Mesendoderm (in vitro differentiated cells): ENCODE measurements at regions not wholly inside any gene's neighbourhood (a gene's known extent, or its start where the extent isn't known, plus 50 kb on each side); places are given as distances from the start of the nearest gene placed in this dataset.

Experiments used
- DNase-seq: peaks from one replicate; pipeline ENCODE4 v3.0.0; 2013
- H2AK5ac ChIP-seq: 2 replicates; pipeline ENCODE4 v1.6.1; 2013; ENCODE audit warnings: low read length, inconsistent platforms
- H2BK120ac ChIP-seq: 2 replicates; pipeline ENCODE4 v1.6.1; 2013; ENCODE audit warnings: low read depth, mild to moderate bottlenecking, low read length, moderate library complexity, mixed read lengths
- H2BK15ac ChIP-seq: replicated peaks from 2 replicates; pipeline ENCODE4 v1.6.1; 2013; ENCODE audit warnings: low read depth, mild to moderate bottlenecking, moderate library complexity
- H2BK5ac ChIP-seq: 2 replicates; pipeline ENCODE4 v1.6.1; 2013; ENCODE audit warnings: low read length, inconsistent platforms
- H3K18ac ChIP-seq: 2 replicates; pipeline ENCODE4 v1.6.1; 2013; ENCODE audit warnings: mild to moderate bottlenecking, low read length, mixed read lengths
- H3K23ac ChIP-seq: one replicate; pipeline ENCODE4 v1.6.1; 2013; ENCODE audit warnings: low read length
- H3K27ac ChIP-seq: 2 replicates; pipeline ENCODE4 v1.5.1; 2013; ENCODE audit warnings: low read depth, mild to moderate bottlenecking, inconsistent platforms, low read length, moderate library complexity
- H3K27me3 ChIP-seq: 2 replicates; pipeline ENCODE4 v1.6.1; 2013; ENCODE audit warnings: low read length, control low read depth, mild to moderate bottlenecking, inconsistent platforms; ENCODE audit not compliant: insufficient read depth, poor library complexity
- H3K36me3 ChIP-seq: 2 replicates; pipeline ENCODE4 v1.6.1; 2013; ENCODE audit warnings: low read length, inconsistent platforms; ENCODE audit not compliant: control insufficient read depth, insufficient read depth
- H3K4ac ChIP-seq: one replicate; pipeline ENCODE4 v1.6.1; 2013; ENCODE audit warnings: low read depth, mild to moderate bottlenecking, low read length, moderate library complexity
- H3K4me1 ChIP-seq: 2 replicates; pipeline ENCODE4 v1.6.1; 2013; ENCODE audit warnings: low read depth, low read length, inconsistent platforms; ENCODE audit not compliant: control insufficient read depth
- H3K4me2 ChIP-seq: 2 replicates; pipeline ENCODE4 v1.6.1; 2013; ENCODE audit warnings: low read length
- H3K4me3 ChIP-seq: 2 replicates; pipeline ENCODE4 v1.5.1; 2013; ENCODE audit warnings: mild to moderate bottlenecking, low read length
- H3K56ac ChIP-seq: one replicate; pipeline ENCODE4 v1.6.1; 2013; ENCODE audit warnings: low read length
- H3K79me1 ChIP-seq: 2 replicates; pipeline ENCODE4 v1.6.1; 2013; ENCODE audit warnings: low read length, inconsistent platforms
- H3K79me2 ChIP-seq: 2 replicates; pipeline ENCODE4 v1.6.1; 2013; ENCODE audit warnings: mild to moderate bottlenecking, low read length; ENCODE audit not compliant: control insufficient read depth, insufficient read depth
- H3K9ac ChIP-seq: 2 replicates; pipeline ENCODE4 v1.6.1; 2013; ENCODE audit warnings: low read length, inconsistent platforms
- H4K5ac ChIP-seq: one replicate; pipeline ENCODE4 v1.6.1; 2013; ENCODE audit warnings: low read length
- H4K8ac ChIP-seq: one replicate; pipeline ENCODE4 v1.6.1; 2013; ENCODE audit warnings: low read depth, mild to moderate bottlenecking, control low read depth, low read length, moderate library complexity
- WGBS: extraction: QIAGEN DNeasy Blood & Tissue Kit; methylation state at CpG from one replicate; pipeline ENCODE4 v1.1.7; 2013; ENCODE audit warnings: low lambda C conversion rate, missing lambda C conversion rate; ENCODE audit not compliant: insufficient coverage; ENCODE audit errors: extremely low coverage; 5-methylcytosine and 5-hydroxymethylcytosine counted together

DNA sequence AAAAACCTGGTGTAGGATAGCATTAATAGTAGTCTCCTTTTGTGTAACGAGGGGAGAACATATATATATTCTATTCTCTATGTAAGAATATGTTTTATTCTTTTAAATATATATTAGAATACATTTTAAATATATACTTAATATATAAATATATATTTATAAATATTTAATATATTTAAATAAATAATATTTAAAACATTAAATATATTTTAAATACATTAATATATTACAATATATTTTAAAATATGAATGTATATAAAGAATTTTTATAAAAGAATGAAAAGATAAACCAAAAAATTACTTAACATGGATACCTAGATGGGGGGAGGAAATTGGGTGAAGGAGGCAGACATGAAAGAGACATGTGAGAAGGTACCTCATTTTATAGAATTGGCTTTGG is 53.0 kb upstream of the ZNF831 start:
- H3K79me1 ChIP-seq: no peaks in the 10 kb centered on the region
- H2BK15ac ChIP-seq: no peak overlapping the region
- no peaks in the 10 kb centered on the region for H3K36me3 ChIP-seq
- no peak overlapping the region for H4K5ac ChIP-seq
- H2AK5ac ChIP-seq: no peak overlapping the region
- no peak overlapping the region for H3K4me3 ChIP-seq
- no peak overlapping the region for H3K56ac ChIP-seq
- no peaks in the 10 kb centered on the region for H3K79me2 ChIP-seq
- no peak overlapping the region for H4K8ac ChIP-seq
- no peak overlapping the region for H3K4ac ChIP-seq
- H3K4me2 ChIP-seq: no peak overlapping the region
- H3K4me1 ChIP-seq: no peaks in the 10 kb centered on the region
- H3K27ac ChIP-seq: no peak overlapping the region
- no peak for DNase-seq
- no peak overlapping the region for H3K23ac ChIP-seq
- no peak overlapping the region for H2BK120ac ChIP-seq
- no CpG with 5 or more reads among the region's 1 CpG for WGBS
- H3K27me3 ChIP-seq: no peaks in the 10 kb centered on the region
- no peak overlapping the region for H2BK5ac ChIP-seq
- H3K18ac ChIP-seq: no peak overlapping the region
- H3K9ac ChIP-seq: no peak overlapping the region

- H3K4me1 ChIP-seq: no peaks in the 10 kb centered on the region
These were observed 58.0 kb upstream of the ZNF831 start for GRCh38 chr20:59105581-59105980.

DNA sequence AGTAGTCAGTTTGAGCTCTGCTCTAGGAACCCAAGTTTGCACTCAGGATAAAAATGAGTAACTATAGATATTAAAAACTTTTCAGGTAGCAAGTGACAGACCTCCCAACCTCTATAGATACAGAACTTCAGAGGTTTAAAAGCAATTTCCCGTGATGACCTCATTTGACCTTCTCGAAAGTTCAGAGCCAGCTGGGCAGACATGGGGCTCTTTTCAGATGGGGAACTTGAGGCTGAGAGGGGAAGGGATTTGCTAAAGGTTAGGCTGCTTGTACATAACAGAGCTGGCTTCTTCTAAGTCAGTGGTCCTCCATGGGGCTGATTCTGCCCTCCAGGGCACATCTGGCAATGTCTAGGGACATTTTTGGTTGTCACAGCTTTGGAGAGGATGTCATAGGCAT is 58.8 kb upstream of the ZNF831 start:
- H3K4me1 ChIP-seq: no peaks in the 10 kb centered on the region
- no peaks in the 10 kb centered on the region for H3K79me2 ChIP-seq
- no peak overlapping the region for H3K4ac ChIP-seq
- H4K5ac ChIP-seq: no peak overlapping the region
- H3K4me3 ChIP-seq: no peak overlapping the region
- WGBS: no CpG with 5 or more reads among the region's 2 CpGs
- no peak for DNase-seq
- H3K79me1 ChIP-seq: no peaks in the 10 kb centered on the region
- no peak overlapping the region for H3K23ac ChIP-seq
- no peaks in the 10 kb centered on the region for H3K36me3 ChIP-seq
- H3K56ac ChIP-seq: no peak overlapping the region
- no peak overlapping the region for H2BK120ac ChIP-seq
- no peak overlapping the region for H3K4me2 ChIP-seq
- H2BK15ac ChIP-seq: no peak overlapping the region
- H4K8ac ChIP-seq: no peak overlapping the region
- no peak overlapping the region for H3K27ac ChIP-seq
- no peak overlapping the region for H2AK5ac ChIP-seq
- no peak overlapping the region for H2BK5ac ChIP-seq
- no peak overlapping the region for H3K18ac ChIP-seq
- H3K9ac ChIP-seq: no peak overlapping the region
- no peaks in the 10 kb centered on the region for H3K27me3 ChIP-seq

More at GRCh38 chr20:59105581-59105980, 58.0 kb upstream of the ZNF831 start:
- Histone ChIP-seq H3K56ac (no peak overlapping the region), H3K27ac (no peak overlapping the region), H2BK5ac (no peak overlapping the region), H3K9ac (no peak overlapping the region), H2BK15ac (no peak overlapping the region), H4K8ac (no peak overlapping the region), H3K18ac (no peak overlapping the region), H3K79me1 (no peaks in the 10 kb centered on the region), H3K36me3 (no peaks in the 10 kb centered on the region), H3K79me2 (no peaks in the 10 kb centered on the region), H3K4me3 (no peak overlapping the region), H2AK5ac (no peak overlapping the region), H3K27me3 (no peaks in the 10 kb centered on the region), H2BK120ac (no peak overlapping the region), H3K23ac (no peak overlapping the region), H3K4ac (no peak overlapping the region), H4K5ac (no peak overlapping the region), H3K4me2 (no peak overlapping the region)
- no peak for DNase-seq
- WGBS: no CpG with 5 or more reads among the region's 4 CpGs

DNA sequence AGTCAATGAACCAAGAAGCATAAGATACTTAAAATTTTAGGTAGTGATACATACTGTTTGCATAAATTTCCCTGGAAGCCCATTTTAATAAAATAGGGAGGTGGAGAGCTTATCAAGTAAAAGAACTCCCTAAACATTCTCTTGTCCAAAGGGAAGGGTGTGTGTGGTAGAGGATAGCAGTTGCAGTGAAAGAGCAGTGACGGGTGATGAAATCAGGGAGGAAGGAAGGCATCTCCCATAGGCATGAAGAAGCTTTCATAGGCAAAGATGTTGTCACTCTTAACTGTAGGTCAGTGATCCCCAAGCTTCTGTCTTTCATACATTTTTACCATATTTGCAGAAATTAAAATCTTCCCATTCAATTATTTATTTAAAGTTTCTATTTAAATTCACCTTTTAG is 60.0 kb upstream of the ZNF831 start:
- no peak overlapping the region for H3K4me2 ChIP-seq
- H3K18ac ChIP-seq: no peak overlapping the region
- no peak overlapping the region for H3K23ac ChIP-seq
- H2BK5ac ChIP-seq: no peak overlapping the region
- H3K27ac ChIP-seq: no peak overlapping the region
- no peak overlapping the region for H3K9ac ChIP-seq
- H4K5ac ChIP-seq: no peak overlapping the region
- no peak overlapping the region for H2BK15ac ChIP-seq
- no peaks in the 10 kb centered on the region for H3K4me1 ChIP-seq
- H2AK5ac ChIP-seq: no peak overlapping the region
- no peaks in the 10 kb centered on the region for H3K27me3 ChIP-seq
- H3K4me3 ChIP-seq: no peak overlapping the region
- no peak overlapping the region for H3K56ac ChIP-seq
- no peak for DNase-seq
- H3K79me1 ChIP-seq: no peaks in the 10 kb centered on the region
- no CpG with 5 or more reads among the region's 1 CpG for WGBS
- no peak overlapping the region for H2BK120ac ChIP-seq
- H3K79me2 ChIP-seq: no peaks in the 10 kb centered on the region
- H3K36me3 ChIP-seq: no peaks in the 10 kb centered on the region
- no peak overlapping the region for H3K4ac ChIP-seq
- no peak overlapping the region for H4K8ac ChIP-seq

DNA sequence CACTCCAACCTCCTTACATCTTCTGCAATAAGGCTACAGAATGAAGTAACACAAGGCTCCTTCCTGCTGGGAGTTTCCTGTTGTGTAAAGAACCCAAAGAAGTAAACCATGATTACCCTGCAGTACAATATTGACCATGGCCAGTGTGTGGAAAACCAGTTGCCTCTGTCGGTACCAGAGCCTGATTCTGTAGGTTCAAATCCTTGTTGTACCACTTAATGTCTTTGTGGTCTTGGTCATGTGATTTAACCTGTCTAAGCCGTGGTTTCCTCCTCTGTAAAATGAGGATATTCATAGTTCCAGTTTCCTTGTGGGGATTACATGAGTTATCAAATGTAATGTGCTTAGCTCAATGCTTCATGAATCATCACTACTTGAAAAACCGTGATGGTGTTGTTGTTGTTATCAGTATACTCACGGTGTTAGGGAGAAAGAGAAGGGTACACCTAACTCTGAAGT is 60.3 kb upstream of the PRELID3B start:
- Histone ChIP-seq H2BK120ac (no peak overlapping the region), H3K27ac (no peak overlapping the region), H2AK5ac (no peak overlapping the region), H3K56ac (no peak overlapping the region), H4K8ac (no peak overlapping the region), H3K4me1 (no peaks in the 10 kb centered on the region), H3K18ac (no peak overlapping the region), H3K4me3 (no peak overlapping the region), H3K79me1 (no peaks in the 10 kb centered on the region), H3K27me3 (no peaks in the 10 kb centered on the region), H2BK15ac (no peak overlapping the region), H2BK5ac (no peak overlapping the region), H3K36me3 (no peaks in the 10 kb centered on the region), H4K5ac (no peak overlapping the region), H3K4ac (no peak overlapping the region), H3K9ac (no peak overlapping the region), H3K23ac (no peak overlapping the region), H3K79me2 (no peaks in the 10 kb centered on the region), H3K4me2 (no peak overlapping the region)
- WGBS: no CpG with 5 or more reads among the region's 4 CpGs
- DNase-seq: no peak

- no peak overlapping the region for H2AK5ac ChIP-seq
- no peak overlapping the region for H4K5ac ChIP-seq
- WGBS: no CpG with 5 or more reads among the region's 5 CpGs
- H3K56ac ChIP-seq: no peak overlapping the region
- no peak overlapping the region for H3K18ac ChIP-seq
- no peak overlapping the region for H2BK120ac ChIP-seq
- no peak overlapping the region for H3K4me2 ChIP-seq
- no peaks in the 10 kb centered on the region for H3K27me3 ChIP-seq
- no peaks in the 10 kb centered on the region for H3K79me1 ChIP-seq
- no peak overlapping the region for H3K23ac ChIP-seq
- H3K4ac ChIP-seq: no peak overlapping the region
- no peaks in the 10 kb centered on the region for H3K36me3 ChIP-seq
- no peak overlapping the region for H3K9ac ChIP-seq
- H3K4me1 ChIP-seq: no peaks in the 10 kb centered on the region
- H4K8ac ChIP-seq: no peak overlapping the region
- H3K79me2 ChIP-seq: no peaks in the 10 kb centered on the region
- no peak overlapping the region for H3K4me3 ChIP-seq
- no peak for DNase-seq
- H3K27ac ChIP-seq: no peak overlapping the region
- no peak overlapping the region for H2BK5ac ChIP-seq
- H2BK15ac ChIP-seq: no peak overlapping the region
These were observed 59.4 kb upstream of the PRELID3B start for GRCh38 chr20:59101961-59102360.
